ENCODE measurements at regions not wholly inside any gene's neighbourhood (a gene's known extent, or its start where the extent isn't known, plus 50 kb on each side); places are given as distances from the start of the nearest gene placed in this dataset. TPM values are rescaled to one million over a fixed set of nuclear protein-coding genes. Genes with fewer than 3 reads are reported as not detected.

DNA sequence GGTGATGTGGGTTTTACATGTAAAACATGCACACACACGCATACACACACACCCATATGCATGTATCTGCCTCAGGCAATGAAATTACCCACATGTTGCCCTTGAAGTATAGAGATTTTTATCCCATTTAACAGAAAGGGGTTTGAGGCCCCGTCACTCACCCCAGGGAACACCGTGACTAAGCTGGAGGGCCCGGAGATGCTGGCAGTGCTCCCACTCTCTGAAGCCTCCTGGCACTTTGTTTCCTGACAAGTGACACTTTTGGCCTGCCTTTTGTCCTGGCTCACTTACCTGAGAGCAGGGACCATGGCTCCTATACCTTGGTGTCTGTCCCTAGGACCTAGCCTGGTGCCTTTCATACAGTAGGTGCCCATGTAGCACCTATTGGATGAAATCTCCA lies 50.0 kb upstream of the TNRC6C start:
- Histone ChIP-seq H3K36me3 (ENCODE audit: control insufficient read depth in 2 of 3, insufficient read depth in 3 of 3, low read length in 3 of 3) (no peaks in the 10 kb centered on the region), H3K4me1 (ENCODE audit: control insufficient read depth in 2 of 2, insufficient read depth in 2 of 2, low read length in 2 of 2) (no peaks in the 10 kb centered on the region), H3K27ac (ENCODE audit: low read depth, low read length) (no peak overlapping the region), H3K4me3 (ENCODE audit: low read length) (no peak overlapping the region), H3K27me3 (ENCODE audit: control insufficient read depth in 2 of 2, insufficient read depth in 2 of 2, low read length in 2 of 2) (no peaks in the 10 kb centered on the region), H3K9me3 (ENCODE audit: control insufficient read depth in 2 of 3, low read length in 3 of 3) (no peaks in the 10 kb centered on the region)
- H3K9me3 Mint-ChIP-seq = peaks cover 0 to 5% (median 0%) of the 10 kb centered on the region in 11 donors
- POLR2A ChIA-PET = interaction anchor here (0.8 kb wide), 1 partner anchor 37 kb away, joined by 3 read pairs; no protein-coding TSS in a partner anchor
- DNase-seq (no peak), ATAC-seq (no peak)
- H3K4me1 Mint-ChIP-seq = peaks cover 0 to 3% (median 0%) of the 10 kb centered on the region in 7 donors
- CTCF ChIA-PET = interaction anchor here (0.6 kb wide), 1 partner anchor 20 kb away, joined by 3 read pairs; no protein-coding TSS in a partner anchor
- no peak overlapping the region for H3K27ac Mint-ChIP-seq
- no peak overlapping the region for H3K4me3 Mint-ChIP-seq
- peaks cover 0 to 42% (median 3%) of the 10 kb centered on the region in 5 donors for H3K27me3 Mint-ChIP-seq
- H3K36me3 Mint-ChIP-seq = no peaks in the 10 kb centered on the region
- intact Hi-C loops (cut with micrococcal nuclease) = no loop called here

Small RNA genes in the stretch of these regions (microRNA-seq; reads per million reads assigned to microRNA genes)
- gene MIR4316 (ENCODE audit: borderline microRNAs expressed) = not detected
